Endothelial cell of umbilical vein (primary cell): ENCODE measurements at regions not wholly inside any gene's neighbourhood (a gene's known extent, or its start where the extent isn't known, plus 50 kb on each side); places are given as distances from the start of the nearest gene placed in this dataset.

Experiments
- BruUV-seq: library from RNA; stranded (reverse); fragments of 400-500 nt; replicated peaks from 2 replicates; lab custom pipeline; 2021; lab: Mats Ljungman, UMichigan
- CTCF ChIA-PET: fragments of 300-600, 350-600 bp; sonication (Branson Sonifier 250); formaldehyde crosslinking; loops from one replicate; lab custom pipeline; 2021; ENCODE audit warnings: antibody characterized with exemption, inconsistent platforms; lab: Charles Lee
- POLR2A ChIA-PET: fragments of 300-600, 350-600 bp; sonication (Branson Sonifier 250); formaldehyde crosslinking; loops from one replicate; lab custom pipeline; 2021; ENCODE audit warnings: antibody characterized with exemption, inconsistent platforms; lab: Charles Lee
- DNase-seq: peaks from one replicate; pipeline ENCODE4 v3.0.0-alpha.2; 2011; ENCODE audit warnings: low read depth, low spot score
- FAIRE-seq: peaks from 2 replicates; lab custom pipeline; 2011; peaks lifted over from hg19 to GRCh38; lab: Jason Lieb, UNC
- H2AFZ ChIP-seq: 2 replicates; pipeline ENCODE4 v1.6.0; 2012; ENCODE audit warnings: low read depth, low read length, control low read depth, inconsistent platforms
- H3K27ac ChIP-seq: 2 replicates; pipeline ENCODE4 v1.5.1; 2011; ENCODE audit warnings: low read depth, mild to moderate bottlenecking, control low read depth, low read length, moderate library complexity; ENCODE audit not compliant: insufficient read depth
- H3K27me3 ChIP-seq, 2 experiments: 2 replicates each; pipeline versions ENCODE4 v1.6.0 to v1.6.1; 2011; ENCODE audit warnings: low read length in 2 of 2, mixed read lengths in 1 of 2; ENCODE audit not compliant: control insufficient read depth in 2 of 2, insufficient read depth in 2 of 2
- H3K36me3 ChIP-seq, 2 experiments: 2 replicates in 1 of 2; 3 replicates in 1 of 2; pipeline ENCODE4 v1.5.1; 2011; ENCODE audit warnings: low read length in 2 of 2, mild to moderate bottlenecking in 1 of 2, moderate library complexity in 1 of 2; ENCODE audit not compliant: control insufficient read depth in 2 of 2, insufficient read depth in 2 of 2; ENCODE audit errors: extremely low read depth in 1 of 2
- H3K4me1 ChIP-seq: 3 replicates; pipeline ENCODE4 v1.5.1; 2011; ENCODE audit warnings: mild to moderate bottlenecking, low read length; ENCODE audit not compliant: control insufficient read depth, insufficient read depth; ENCODE audit errors: extremely low read depth
- H3K4me2 ChIP-seq: 2 replicates; pipeline ENCODE4 v1.6.1; 2011; ENCODE audit warnings: low read length, control low read depth, mixed read lengths; ENCODE audit not compliant: insufficient read depth
- H3K4me3 ChIP-seq, 3 experiments: fragments of 200-600 bp in 1 of 3; sonication (generic), shearing (Covaris generic) in 1 of 3; replicated peaks in 1 of 3; 2 replicates each; pipeline ENCODE4 v1.5.1; 2011 to 2016; ENCODE audit warnings: control low read depth in 3 of 3, low read length in 3 of 3, mild to moderate bottlenecking in 2 of 3, inconsistent platforms in 1 of 3, low read depth in 1 of 3, moderate library complexity in 1 of 3; ENCODE audit not compliant: insufficient read depth in 1 of 3
- H3K79me2 ChIP-seq: 2 replicates; pipeline ENCODE4 v1.6.0; 2012; ENCODE audit warnings: low read length, inconsistent platforms; ENCODE audit not compliant: control insufficient read depth, insufficient read depth
- H3K9ac ChIP-seq: replicated peaks from 2 replicates; pipeline ENCODE3; 2011; ENCODE audit warnings: low read length, control low read depth; ENCODE audit not compliant: insufficient read depth; ENCODE audit errors: extremely low read depth
- H3K9me1 ChIP-seq: replicated peaks from 3 replicates; pipeline ENCODE4 v1.6.0; 2011; ENCODE audit warnings: mild to moderate bottlenecking, low read length; ENCODE audit not compliant: control insufficient read depth, insufficient read depth; ENCODE audit errors: extremely low read depth
- H3K9me3 ChIP-seq: replicated peaks from 2 replicates; pipeline ENCODE4 v1.5.1; 2012; ENCODE audit warnings: low read length, inconsistent platforms; ENCODE audit not compliant: control insufficient read depth, insufficient read depth
- H4K20me1 ChIP-seq: replicated peaks from 2 replicates; pipeline ENCODE3; 2011; ENCODE audit warnings: mild to moderate bottlenecking, low read length; ENCODE audit not compliant: control insufficient read depth, insufficient read depth; ENCODE audit errors: extremely low read depth
- EZH2 ChIP-seq: IDR thresholded peaks from 2 replicates; pipeline ENCODE4 v1.6.1; 2012; ENCODE audit warnings: borderline replicate concordance, low read depth, mild to moderate bottlenecking, moderate library complexity, low read length, inconsistent platforms; ENCODE audit not compliant: severe bottlenecking
- FOS ChIP-seq: IDR thresholded peaks from 2 replicates; pipeline ENCODE4 v1.6.1; 2011; ENCODE audit warnings: mild to moderate bottlenecking, low read length, moderate library complexity, borderline replicate concordance; ENCODE audit not compliant: insufficient read depth
- GATA2 ChIP-seq: IDR thresholded peaks from 2 replicates; pipeline ENCODE4 v1.7.0; 2011; ENCODE audit warnings: low read depth, mild to moderate bottlenecking, moderate library complexity, mixed read lengths, low read length; ENCODE audit not compliant: insufficient read length, insufficient read depth
- JUN ChIP-seq: IDR thresholded peaks from 2 replicates; pipeline ENCODE4 v1.6.1; 2011; ENCODE audit warnings: borderline replicate concordance, low read depth; ENCODE audit not compliant: insufficient read length, insufficient read depth
- MYC ChIP-seq: IDR thresholded peaks from one replicate; pipeline ENCODE4 v1.6.1; 2011; ENCODE audit warnings: mild to moderate bottlenecking, low read depth, low read length
- POLR2A ChIP-seq: IDR thresholded peaks from 2 replicates; pipeline ENCODE4 v1.6.1; 2012; ENCODE audit warnings: low read depth, mild to moderate bottlenecking, control low read depth, low read length
- POLR2AphosphoS5 ChIP-seq: IDR thresholded peaks from 2 replicates; pipeline ENCODE4 v1.6.1; 2012; ENCODE audit warnings: low read depth, mild to moderate bottlenecking, control low read depth, low read length, moderate library complexity; ENCODE audit not compliant: insufficient read depth
- dilution Hi-C: fragments of 300-500 bp; cut with MboI; formaldehyde crosslinking; loops from one replicate; pipeline ENCODE4 v1.15.0; 2019; ENCODE audit warnings: low sequenced_read_pairs; ENCODE audit not compliant: extremely low pct_ligation_motif_present
- intact Hi-C: fragments of 100-400 bp; cut with micrococcal nuclease; formaldehyde crosslinking; loops from one replicate; pipeline ENCODE4 v1.10.0; 2022
- TF ChIP-seq, protein P1 (sequence below), 2 donors: IDR thresholded peaks; 1 replicate in 1 of 2; 2 replicates in 1 of 2; pipeline ENCODE4 v1.5.1; 2011; ENCODE audit warnings: low read length in 2 of 2, mild to moderate bottlenecking in 2 of 2, moderate library complexity in 2 of 2, control low read depth in 1 of 2, inconsistent platforms in 1 of 2, low read depth in 1 of 2; ENCODE audit not compliant: insufficient read depth in 1 of 2; ENCODE audit errors: extremely low read depth in 1 of 2
- TF ChIP-seq, protein P2 (sequence below): IDR thresholded peaks from 2 replicates; pipeline ENCODE4 v1.6.1; 2011; ENCODE audit not compliant: insufficient read depth, insufficient read length

DNA sequence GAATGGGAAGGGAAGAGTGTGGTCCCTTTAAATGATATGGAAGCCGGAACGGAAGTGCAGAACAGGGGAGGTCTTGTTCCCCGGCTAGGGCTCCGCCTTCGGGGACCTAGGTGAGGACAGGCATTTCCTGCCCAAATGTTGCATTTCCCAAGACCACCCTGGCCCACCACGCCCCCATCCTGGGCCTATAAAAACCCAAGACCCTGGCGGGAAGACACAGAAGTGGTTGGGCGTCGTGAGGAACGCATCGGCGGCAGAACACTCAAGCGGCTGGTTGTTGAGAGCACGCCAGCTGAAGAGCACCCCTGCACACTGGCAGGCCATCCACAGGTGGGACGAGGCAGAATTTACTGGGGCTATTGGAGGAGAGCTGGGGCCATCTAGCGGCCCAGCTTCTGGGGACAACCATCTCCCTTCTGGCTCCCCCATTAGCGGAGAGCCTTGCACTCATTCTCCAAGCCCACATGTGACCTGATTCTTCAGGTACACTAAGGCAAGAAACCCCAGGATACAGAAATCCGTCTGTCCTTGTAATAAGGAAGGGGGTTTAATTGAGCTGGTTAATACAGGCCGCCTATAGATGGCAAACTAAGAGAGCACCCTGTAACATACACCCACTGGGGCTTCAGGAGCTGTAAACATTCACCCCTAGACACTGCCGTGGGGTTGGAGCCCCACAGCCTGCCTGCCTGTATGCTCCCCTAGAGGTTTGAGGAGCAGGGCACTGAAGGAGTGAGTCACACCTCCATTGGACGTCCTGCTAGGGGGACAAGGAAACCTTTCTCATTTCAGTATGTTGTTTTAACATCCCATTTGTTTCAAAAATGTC, 1327.9 kb downstream of the BRINP3 start:
- Histone ChIP-seq H3K79me2 (no peaks in the 10 kb centered on the region), H3K9ac (no peak overlapping the region), H3K9me3 (no peaks in the 10 kb centered on the region), H3K27me3 (no peaks in the 10 kb centered on the region), H4K20me1 (no peaks in the 10 kb centered on the region), H3K4me3 (no peak overlapping the region), H2AFZ (no peak overlapping the region), H3K27ac (no peak overlapping the region), H3K9me1 (no peaks in the 10 kb centered on the region), H3K4me2 (no peak overlapping the region), H3K36me3 (no peaks in the 10 kb centered on the region), H3K4me1 (no peaks in the 10 kb centered on the region)
- no TSS peak for BruUV-seq
- dilution Hi-C loops, result no loop called here
- no peak for DNase-seq
- intact Hi-C loops, result no loop called here
- ChIA-PET POLR2A (no interaction called here), CTCF (no interaction called here)
- TF ChIP-seq POLR2AphosphoS5 (no peak), POLR2A (no peak), GATA2 (no peak), JUN (no peak), FOS (no peak), MYC (no peak), EZH2 (no peak)
- TF ChIP-seq, protein P1, sequence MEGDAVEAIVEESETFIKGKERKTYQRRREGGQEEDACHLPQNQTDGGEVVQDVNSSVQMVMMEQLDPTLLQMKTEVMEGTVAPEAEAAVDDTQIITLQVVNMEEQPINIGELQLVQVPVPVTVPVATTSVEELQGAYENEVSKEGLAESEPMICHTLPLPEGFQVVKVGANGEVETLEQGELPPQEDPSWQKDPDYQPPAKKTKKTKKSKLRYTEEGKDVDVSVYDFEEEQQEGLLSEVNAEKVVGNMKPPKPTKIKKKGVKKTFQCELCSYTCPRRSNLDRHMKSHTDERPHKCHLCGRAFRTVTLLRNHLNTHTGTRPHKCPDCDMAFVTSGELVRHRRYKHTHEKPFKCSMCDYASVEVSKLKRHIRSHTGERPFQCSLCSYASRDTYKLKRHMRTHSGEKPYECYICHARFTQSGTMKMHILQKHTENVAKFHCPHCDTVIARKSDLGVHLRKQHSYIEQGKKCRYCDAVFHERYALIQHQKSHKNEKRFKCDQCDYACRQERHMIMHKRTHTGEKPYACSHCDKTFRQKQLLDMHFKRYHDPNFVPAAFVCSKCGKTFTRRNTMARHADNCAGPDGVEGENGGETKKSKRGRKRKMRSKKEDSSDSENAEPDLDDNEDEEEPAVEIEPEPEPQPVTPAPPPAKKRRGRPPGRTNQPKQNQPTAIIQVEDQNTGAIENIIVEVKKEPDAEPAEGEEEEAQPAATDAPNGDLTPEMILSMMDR (IDR thresholded peaks at IDR 0.05; ENCODE audit: extremely low read depth in 1 of 2, insufficient read depth in 1 of 2, low read depth in 1 of 2, low read length in 2 of 2), result no peak
- TF ChIP-seq, protein P2, sequence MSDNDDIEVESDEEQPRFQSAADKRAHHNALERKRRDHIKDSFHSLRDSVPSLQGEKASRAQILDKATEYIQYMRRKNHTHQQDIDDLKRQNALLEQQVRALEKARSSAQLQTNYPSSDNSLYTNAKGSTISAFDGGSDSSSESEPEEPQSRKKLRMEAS, result no peak
- no peak for FAIRE-seq
